Keratinocyte (primary cell): ENCODE measurements at regions not wholly inside any gene's neighbourhood (a gene's known extent, or its start where the extent isn't known, plus 50 kb on each side); places are given as distances from the start of the nearest gene placed in this dataset.

Experiments
- DNase-seq: peaks from one replicate; pipeline ENCODE4 v3.0.0-alpha.2; 2011; ENCODE audit warnings: low read depth, missing footprints, low spot score
- FAIRE-seq: peaks from 2 replicates; lab custom pipeline; 2011; peaks lifted over from hg19 to GRCh38; lab: Jason Lieb, UNC
- H2AFZ ChIP-seq: 2 replicates; pipeline ENCODE4 v1.6.0; 2012; ENCODE audit warnings: low read length, control low read depth, inconsistent platforms; ENCODE audit not compliant: control insufficient read depth
- H3K27ac ChIP-seq: 2 replicates; pipeline ENCODE4 v1.5.1; 2011; ENCODE audit warnings: low read length; ENCODE audit not compliant: control insufficient read depth, insufficient read depth
- H3K27me3 ChIP-seq: 3 replicates; pipeline ENCODE4 v1.6.0; 2011; ENCODE audit warnings: low read length; ENCODE audit not compliant: control insufficient read depth, insufficient read depth; ENCODE audit errors: extremely low read depth
- H3K36me3 ChIP-seq, 2 experiments: 2 replicates in 1 of 2; 3 replicates in 1 of 2; pipeline ENCODE4 v1.5.1; 2011; ENCODE audit warnings: low read length in 2 of 2, mild to moderate bottlenecking in 1 of 2; ENCODE audit not compliant: control insufficient read depth in 2 of 2, insufficient read depth in 2 of 2; ENCODE audit errors: extremely low read depth in 1 of 2
- H3K4me1 ChIP-seq: 3 replicates; pipeline ENCODE4 v1.5.1; 2011; ENCODE audit warnings: low read length; ENCODE audit not compliant: control insufficient read depth, insufficient read depth; ENCODE audit errors: extremely low read depth
- H3K4me2 ChIP-seq: 3 replicates; pipeline ENCODE4 v1.6.0; 2011; ENCODE audit warnings: low read depth, low read length; ENCODE audit not compliant: control insufficient read depth, insufficient read depth; ENCODE audit errors: extremely low read depth
- H3K4me3 ChIP-seq, 3 experiments: fragments of 200-600 bp in 1 of 3; sonication (generic) in 1 of 3; 2 replicates in 2 of 3; 3 replicates in 1 of 3; pipeline ENCODE4 v1.5.1; 2011 to 2016; ENCODE audit warnings: low read length in 3 of 3, mild to moderate bottlenecking in 3 of 3, control low read depth in 2 of 3, inconsistent platforms in 1 of 3, low read depth in 1 of 3, mixed read lengths in 1 of 3, mixed run types in 1 of 3, moderate library complexity in 1 of 3; ENCODE audit not compliant: control insufficient read depth in 2 of 3, insufficient read depth in 2 of 3; ENCODE audit errors: extremely low read depth in 1 of 3
- H3K79me2 ChIP-seq: 2 replicates; pipeline ENCODE4 v1.6.0; 2012; ENCODE audit warnings: low read length; ENCODE audit not compliant: control insufficient read depth, insufficient read depth
- H3K9ac ChIP-seq: 3 replicates; pipeline ENCODE4 v1.6.0; 2011; ENCODE audit warnings: low read length; ENCODE audit not compliant: control insufficient read depth, insufficient read depth; ENCODE audit errors: extremely low read depth
- H3K9me1 ChIP-seq: 3 replicates; pipeline ENCODE4 v1.6.0; 2011; ENCODE audit warnings: low read length; ENCODE audit not compliant: control insufficient read depth, insufficient read depth; ENCODE audit errors: extremely low read depth
- H3K9me3 ChIP-seq: 2 replicates; pipeline ENCODE4 v1.5.1; 2012; ENCODE audit warnings: low read depth, low read length; ENCODE audit not compliant: control insufficient read depth
- H4K20me1 ChIP-seq: 3 replicates; pipeline ENCODE4 v1.6.0; 2011; ENCODE audit warnings: low read length; ENCODE audit not compliant: control insufficient read depth, insufficient read depth; ENCODE audit errors: extremely low read depth
- CTCF ChIP-seq, 3 experiments: IDR thresholded peaks in 1 of 3; conservative IDR thresholded peaks in 1 of 3; optimal IDR thresholded peaks in 1 of 3; 2 replicates in 2 of 3; 3 replicates in 1 of 3; pipeline versions ENCODE3 to v1.5.1; 2011; ENCODE audit warnings: low read length in 3 of 3, mild to moderate bottlenecking in 3 of 3, moderate library complexity in 2 of 3, control low read depth in 1 of 3, inconsistent platforms in 1 of 3; ENCODE audit not compliant: insufficient read depth in 2 of 3; ENCODE audit errors: extremely low read depth in 1 of 3
- EZH2 ChIP-seq: IDR thresholded peaks from one replicate; pipeline ENCODE4 v1.6.1; 2012; ENCODE audit warnings: inconsistent platforms, mild to moderate bottlenecking, low read length, moderate library complexity
- dilution Hi-C: fragments of 300-500 bp; cut with MboI; formaldehyde crosslinking; loops from one replicate; pipeline ENCODE4 v1.7.0; 2020; ENCODE audit warnings: low sequenced_read_pairs; ENCODE audit not compliant: extremely low pct_ligation_motif_present

- H3K9ac ChIP-seq, result no peak overlapping the region
- dilution Hi-C loops, result loop anchor here (25.0 kb wide), 1 partner anchor 447 kb away; no protein-coding TSS in a partner anchor
Observed at GRCh38 chr6:130758813-130759212, 68.4 kb upstream of the SMLR1 start.

GRCh38 chr6:130760006-130760405 lies 67.2 kb upstream of the SMLR1 start:
- H3K9ac ChIP-seq, result no peak overlapping the region
- peaks cover 3% of the 10 kb centered on the region for H3K27me3 ChIP-seq
- H2AFZ ChIP-seq, result no peak overlapping the region
- H4K20me1 ChIP-seq, result no peaks in the 10 kb centered on the region
- H3K79me2 ChIP-seq, result no peaks in the 10 kb centered on the region
- peak; percentile 86 for FAIRE-seq
- DNase-seq, result peak; percentile 7
- H3K4me1 ChIP-seq, result no peaks in the 10 kb centered on the region
- H3K9me1 ChIP-seq, result no peaks in the 10 kb centered on the region
- TF ChIP-seq EZH2, result no peak
- peak; percentile 78 to 85 (median 81) for TF ChIP-seq CTCF (optimal IDR thresholded peaks at IDR 0.05 in 1 of 3, IDR thresholded peaks at IDR 0.05 in 1 of 3, conservative IDR thresholded peaks at IDR 0.05 in 1 of 3; ENCODE audit: extremely low read depth in 1 of 3, insufficient read depth in 2 of 3, low read length in 3 of 3)
- dilution Hi-C loops, result loop anchor here (25.0 kb wide), 1 partner anchor 448 kb away; no protein-coding TSS in a partner anchor
- no peak overlapping the region for H3K4me2 ChIP-seq
- H3K4me3 ChIP-seq, result no peak overlapping the region
- H3K9me3 ChIP-seq, result no peaks in the 10 kb centered on the region
- no peak overlapping the region for H3K27ac ChIP-seq
- no peaks in the 10 kb centered on the region for H3K36me3 ChIP-seq

More at GRCh38 chr6:130758813-130759212, 68.4 kb upstream of the SMLR1 start:
- Histone ChIP-seq H3K27ac (no peak overlapping the region), H3K4me2 (no peak overlapping the region), H3K4me1 (no peaks in the 10 kb centered on the region), H3K9me3 (no peaks in the 10 kb centered on the region), H3K36me3 (no peaks in the 10 kb centered on the region), H2AFZ (no peak overlapping the region), H4K20me1 (no peaks in the 10 kb centered on the region), H3K27me3 (no peaks in the 10 kb centered on the region), H3K4me3 (no peak overlapping the region), H3K79me2 (no peaks in the 10 kb centered on the region), H3K9me1 (no peaks in the 10 kb centered on the region)
- DNase-seq (no peak), FAIRE-seq (peak; percentile 13)
- TF ChIP-seq CTCF (optimal IDR thresholded peaks at IDR 0.05 in 1 of 3, IDR thresholded peaks at IDR 0.05 in 1 of 3, conservative IDR thresholded peaks at IDR 0.05 in 1 of 3; ENCODE audit: extremely low read depth in 1 of 3, insufficient read depth in 2 of 3, low read length in 3 of 3), result no peak
- TF ChIP-seq EZH2, result no peak
